C4-2B (cell line): ENCODE measurements at regions not wholly inside any gene's neighbourhood (a gene's known extent, or its start where the extent isn't known, plus 50 kb on each side); places are given as distances from the start of the nearest gene placed in this dataset.

Experiments used
- CTCF ChIP-seq: fragments of 450-650 bp; conservative IDR thresholded peaks from 2 replicates; pipeline ENCODE4 v1.5.1; 2017; ENCODE audit warnings: mild to moderate bottlenecking
- ZFX ChIP-seq: fragments of 450-650 bp; IDR thresholded peaks from 2 replicates; pipeline ENCODE4 v1.6.1; 2017

GRCh38 chr5:17157916-17158529, 59.4 kb upstream of the BASP1 start:
- TF ChIP-seq CTCF (no peak), ZFX (no peak)
